Neural crest cell (in vitro differentiated cells): ENCODE measurements at regions not wholly inside any gene's neighbourhood (a gene's known extent, or its start where the extent isn't known, plus 50 kb on each side); places are given as distances from the start of the nearest gene placed in this dataset.

Experiments
- DNase-seq: peaks from one replicate; pipeline ENCODE4 v3.0.0; 2021; ENCODE audit warnings: low read depth, mixed read lengths, low spot score
- H3K27ac Mint-ChIP-seq: one replicate; pipeline ENCODE4 v1.8.0; 2021; ENCODE audit warnings: mild to moderate bottlenecking, mixed read lengths; ENCODE audit not compliant: unreplicated experiment
- H3K27me3 Mint-ChIP-seq: 2 replicates; pipeline ENCODE4 v1.8.0; 2021; ENCODE audit warnings: low read depth, mild to moderate bottlenecking, mixed read lengths
- H3K36me3 Mint-ChIP-seq: 2 replicates; pipeline ENCODE4 v1.8.0; 2021; ENCODE audit warnings: low read depth, mild to moderate bottlenecking, mixed read lengths
- H3K4me1 Mint-ChIP-seq: 2 replicates; pipeline ENCODE4 v1.8.0; 2021; ENCODE audit warnings: mixed read lengths
- H3K4me3 Mint-ChIP-seq: one replicate; pipeline ENCODE4 v1.8.0; 2021; ENCODE audit warnings: mild to moderate bottlenecking, mixed read lengths
- H3K9me3 Mint-ChIP-seq: 2 replicates; pipeline ENCODE4 v1.8.0; 2021; ENCODE audit warnings: mixed read lengths
- TF ChIP-seq, protein P1 (sequence below): fragments of 200-600 bp; sonication (generic); conservative IDR thresholded peaks from 2 replicates; pipeline ENCODE4 v1.5.0; 2021; ENCODE audit warnings: antibody characterized with exemption, mild to moderate bottlenecking

DNA sequence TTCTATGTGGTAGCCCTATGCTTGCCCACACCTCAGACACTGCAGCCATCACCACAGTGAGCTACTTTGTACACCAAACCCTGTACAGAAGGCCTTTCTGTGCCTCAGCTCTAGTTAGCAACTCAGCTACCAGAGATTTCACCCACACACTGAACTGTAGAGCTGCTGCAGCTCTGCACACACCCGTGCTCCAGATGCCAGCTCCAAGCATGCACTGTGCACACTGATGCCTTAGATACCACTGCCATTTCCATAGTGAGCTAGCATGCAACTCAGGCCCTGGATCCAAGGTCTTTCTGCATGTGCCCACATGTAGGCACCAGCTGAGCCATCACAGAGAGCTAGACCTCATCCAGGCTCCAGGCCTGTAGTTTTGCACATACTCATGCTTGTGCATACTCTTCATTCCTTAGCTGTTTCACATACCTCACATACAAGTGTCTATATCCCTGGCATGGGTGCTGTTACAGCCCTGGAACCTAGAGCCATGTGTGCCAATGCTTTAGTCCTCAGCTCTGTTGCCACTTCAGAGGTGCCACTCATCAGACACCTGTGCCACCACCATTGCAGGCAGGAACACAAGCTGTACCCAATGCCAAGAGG is 423.5 kb upstream of the NDST3 start:
- peaks cover 8% of the 10 kb centered on the region for H3K9me3 Mint-ChIP-seq
- DNase-seq: no peak
- H3K27me3 Mint-ChIP-seq: no peaks in the 10 kb centered on the region
- H3K4me1 Mint-ChIP-seq: no peaks in the 10 kb centered on the region
- no peak overlapping the region for H3K4me3 Mint-ChIP-seq
- TF ChIP-seq, protein P1, sequence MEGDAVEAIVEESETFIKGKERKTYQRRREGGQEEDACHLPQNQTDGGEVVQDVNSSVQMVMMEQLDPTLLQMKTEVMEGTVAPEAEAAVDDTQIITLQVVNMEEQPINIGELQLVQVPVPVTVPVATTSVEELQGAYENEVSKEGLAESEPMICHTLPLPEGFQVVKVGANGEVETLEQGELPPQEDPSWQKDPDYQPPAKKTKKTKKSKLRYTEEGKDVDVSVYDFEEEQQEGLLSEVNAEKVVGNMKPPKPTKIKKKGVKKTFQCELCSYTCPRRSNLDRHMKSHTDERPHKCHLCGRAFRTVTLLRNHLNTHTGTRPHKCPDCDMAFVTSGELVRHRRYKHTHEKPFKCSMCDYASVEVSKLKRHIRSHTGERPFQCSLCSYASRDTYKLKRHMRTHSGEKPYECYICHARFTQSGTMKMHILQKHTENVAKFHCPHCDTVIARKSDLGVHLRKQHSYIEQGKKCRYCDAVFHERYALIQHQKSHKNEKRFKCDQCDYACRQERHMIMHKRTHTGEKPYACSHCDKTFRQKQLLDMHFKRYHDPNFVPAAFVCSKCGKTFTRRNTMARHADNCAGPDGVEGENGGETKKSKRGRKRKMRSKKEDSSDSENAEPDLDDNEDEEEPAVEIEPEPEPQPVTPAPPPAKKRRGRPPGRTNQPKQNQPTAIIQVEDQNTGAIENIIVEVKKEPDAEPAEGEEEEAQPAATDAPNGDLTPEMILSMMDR: no peak
- no peaks in the 10 kb centered on the region for H3K36me3 Mint-ChIP-seq
- no peak overlapping the region for H3K27ac Mint-ChIP-seq

DNA sequence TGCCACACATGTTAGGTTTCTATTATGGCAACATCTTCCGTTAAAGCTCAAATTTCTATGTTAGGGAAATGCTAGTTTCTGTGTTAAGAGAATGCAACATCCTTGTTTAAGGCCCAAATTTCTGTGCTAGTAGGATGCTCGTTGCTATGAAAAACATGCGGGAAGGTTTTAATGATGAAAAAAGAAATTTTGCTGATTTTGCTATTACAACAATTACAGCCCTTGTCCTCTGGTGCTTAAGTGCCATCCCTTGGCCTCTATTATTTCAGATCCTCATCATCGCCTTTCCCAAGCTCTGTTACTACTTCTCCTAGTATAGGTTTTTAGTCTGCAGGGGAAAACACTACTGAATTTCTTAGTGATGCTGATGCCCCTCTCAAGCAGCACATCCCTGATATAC is 412.6 kb upstream of the NDST3 start:
- no peak overlapping the region for H3K27ac Mint-ChIP-seq
- no peak for DNase-seq
- peaks cover 6% of the 10 kb centered on the region for H3K9me3 Mint-ChIP-seq
- no peaks in the 10 kb centered on the region for H3K4me1 Mint-ChIP-seq
- no peaks in the 10 kb centered on the region for H3K27me3 Mint-ChIP-seq
- H3K36me3 Mint-ChIP-seq: no peaks in the 10 kb centered on the region
- H3K4me3 Mint-ChIP-seq: no peak overlapping the region
- TF ChIP-seq, protein P1: no peak

DNA sequence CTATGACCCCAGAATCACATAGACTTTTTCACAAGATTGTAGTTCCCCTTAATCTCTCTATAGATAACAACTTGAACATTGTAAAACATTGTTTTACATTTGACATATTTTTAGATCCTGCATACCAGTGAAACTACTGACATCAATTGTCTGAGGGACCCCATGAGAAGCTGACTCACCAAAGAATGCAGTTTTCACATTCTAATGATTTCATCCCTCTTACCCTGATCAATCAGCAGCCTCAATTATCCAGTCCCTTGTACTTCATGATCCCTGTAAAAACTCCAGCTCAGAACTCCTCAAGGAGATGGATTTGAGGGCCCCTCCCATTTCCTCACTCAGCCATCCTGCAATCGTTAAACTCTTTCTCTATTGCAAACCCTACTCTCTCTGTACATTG is 411.0 kb upstream of the NDST3 start:
- Mint-ChIP-seq H3K27me3 (no peaks in the 10 kb centered on the region), H3K27ac (no peak overlapping the region), H3K4me1 (no peaks in the 10 kb centered on the region), H3K4me3 (no peak overlapping the region), H3K36me3 (no peaks in the 10 kb centered on the region), H3K9me3 (peaks cover 6% of the 10 kb centered on the region)
- TF ChIP-seq, protein P1: no peak
- no peak for DNase-seq

DNA sequence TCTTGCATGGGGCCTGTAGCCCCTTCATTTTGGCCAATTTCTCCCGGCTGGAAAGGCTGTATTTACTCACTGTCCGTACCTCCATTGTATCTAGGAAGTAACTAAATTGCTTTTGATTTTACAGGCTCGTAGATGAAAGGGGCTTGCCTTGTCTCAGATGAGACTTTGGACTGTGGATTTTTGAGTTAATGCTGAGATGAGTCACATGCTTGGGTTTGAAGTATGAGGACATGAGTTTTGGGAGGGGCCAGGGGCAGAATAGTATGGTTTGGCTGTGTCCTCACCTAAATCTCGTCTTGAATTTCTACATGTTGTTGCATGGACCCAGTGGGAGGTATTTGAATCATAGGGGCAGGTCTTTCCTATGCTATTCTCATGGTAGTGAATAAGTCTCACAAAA is 407.6 kb upstream of the NDST3 start:
- TF ChIP-seq, protein P1: no peak
- Mint-ChIP-seq H3K4me3 (no peak overlapping the region), H3K36me3 (no peaks in the 10 kb centered on the region), H3K27me3 (no peaks in the 10 kb centered on the region), H3K27ac (no peak overlapping the region), H3K9me3 (peaks cover 6% of the 10 kb centered on the region), H3K4me1 (no peaks in the 10 kb centered on the region)
- DNase-seq: no peak

DNA sequence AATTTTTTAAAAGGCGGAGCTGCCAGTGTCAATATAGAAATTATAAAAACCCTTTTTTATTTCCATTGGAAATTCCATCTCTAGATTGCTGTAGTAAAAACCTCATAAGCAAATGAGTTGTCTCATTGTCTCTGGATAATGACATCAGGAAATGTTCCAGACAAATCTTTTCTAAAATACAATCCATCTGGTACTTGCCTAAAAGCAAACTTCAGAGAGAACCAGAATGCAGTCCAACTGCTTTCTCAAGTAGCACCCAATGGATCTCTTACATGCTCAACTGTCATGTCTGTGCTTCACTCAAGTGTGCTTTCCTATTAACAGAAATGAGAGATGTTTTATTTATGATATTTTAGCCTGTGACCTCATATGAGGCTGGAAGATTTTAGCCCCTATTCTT is 399.6 kb upstream of the NDST3 start:
- DNase-seq: no peak
- TF ChIP-seq, protein P1: no peak
- Mint-ChIP-seq H3K27me3 (no peaks in the 10 kb centered on the region), H3K27ac (no peak overlapping the region), H3K36me3 (no peaks in the 10 kb centered on the region), H3K4me1 (peaks cover 10% of the 10 kb centered on the region), H3K4me3 (no peak overlapping the region), H3K9me3 (no peaks in the 10 kb centered on the region)
